ENCODE measurements at regions not wholly inside any gene's neighbourhood (a gene's known extent, or its start where the extent isn't known, plus 50 kb on each side); places are given as distances from the start of the nearest gene placed in this dataset.

DNA sequence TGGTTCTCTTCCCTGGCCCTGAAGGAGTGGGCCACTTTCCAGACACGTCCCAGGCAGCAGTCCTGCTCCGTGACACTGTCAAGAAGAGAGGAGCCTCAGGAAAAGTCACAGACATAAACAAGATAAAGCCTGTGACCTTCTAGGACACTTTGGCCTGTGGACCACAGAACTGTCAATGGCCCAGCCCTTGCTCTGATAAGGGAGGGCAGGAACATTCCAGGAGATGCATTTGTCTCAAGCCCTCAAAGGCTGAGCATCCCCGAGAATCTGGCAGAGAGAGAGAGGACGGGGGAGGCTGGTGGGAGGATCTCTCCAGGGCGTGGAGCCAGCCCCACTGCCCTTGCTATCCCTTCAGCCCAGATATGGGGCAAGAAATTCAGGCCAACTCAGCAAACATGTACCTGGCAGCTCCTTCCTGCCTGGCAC is 476.4 kb downstream of the INSC start:
- no peak for ATAC-seq

DNA sequence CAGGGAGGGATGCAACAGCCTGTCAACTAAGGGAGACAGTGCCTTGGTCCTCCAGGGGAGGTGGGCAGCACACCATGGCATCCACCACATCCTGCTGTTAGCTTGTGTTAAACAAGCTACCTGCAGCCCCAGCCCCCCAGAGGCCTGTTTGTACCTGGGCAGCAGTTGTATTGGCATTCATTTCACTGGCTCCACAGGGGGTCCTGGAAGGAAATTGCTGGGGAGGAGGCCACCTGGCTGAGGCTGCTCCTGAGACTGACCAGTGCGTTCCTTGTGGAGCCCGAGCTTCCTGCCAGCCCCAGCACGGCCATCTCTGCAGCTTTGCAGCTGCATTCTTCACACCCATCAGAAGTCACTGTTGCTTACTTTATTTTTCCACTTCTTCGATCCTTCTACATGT is 479.9 kb downstream of the INSC start:
- ATAC-seq: no peak
- Histone ChIP-seq H3K9me2 (replicated peaks; ENCODE audit: low read length) (no peaks in the 10 kb centered on the region), H3K27ac (ENCODE audit: low read length) (no peak overlapping the region), H3K4me2 (ENCODE audit: low read length) (no peak overlapping the region), H2AFZ (ENCODE audit: low read length) (no peak overlapping the region), H3K79me2 (ENCODE audit: low read length) (no peaks in the 10 kb centered on the region), H3K36me3 (ENCODE audit: low read depth, low read length) (no peaks in the 10 kb centered on the region), H3K9me3 (ENCODE audit: low read length) (no peaks in the 10 kb centered on the region), H3K9ac (ENCODE audit: low read length) (no peak overlapping the region), H3K27me3 (ENCODE audit: low read length) (no peaks in the 10 kb centered on the region), H3K4me1 (ENCODE audit: insufficient read depth, low read length) (no peaks in the 10 kb centered on the region), H3F3A (ENCODE audit: low read length, unreplicated experiment) (no peaks in the 10 kb centered on the region), H3K4me3 (ENCODE audit: low read length) (no peak overlapping the region), H4K20me1 (ENCODE audit: low read length) (no peaks in the 10 kb centered on the region)
- POLR2A ChIA-PET (ENCODE audit: unreplicated experiment): no interaction called here
- no peak for DNase-seq
- no TSS peak for BruUV-seq (replicated peaks)
- CTCF ChIA-PET: no interaction called here
- TF ChIP-seq EZH2phosphoT487 (IDR thresholded peaks at IDR 0.05; ENCODE audit: borderline replicate concordance, low read length) (no peak), EZH2 (IDR thresholded peaks at IDR 0.05; ENCODE audit: low read length, unreplicated experiment) (no peak)
- TF ChIP-seq, protein P1, sequence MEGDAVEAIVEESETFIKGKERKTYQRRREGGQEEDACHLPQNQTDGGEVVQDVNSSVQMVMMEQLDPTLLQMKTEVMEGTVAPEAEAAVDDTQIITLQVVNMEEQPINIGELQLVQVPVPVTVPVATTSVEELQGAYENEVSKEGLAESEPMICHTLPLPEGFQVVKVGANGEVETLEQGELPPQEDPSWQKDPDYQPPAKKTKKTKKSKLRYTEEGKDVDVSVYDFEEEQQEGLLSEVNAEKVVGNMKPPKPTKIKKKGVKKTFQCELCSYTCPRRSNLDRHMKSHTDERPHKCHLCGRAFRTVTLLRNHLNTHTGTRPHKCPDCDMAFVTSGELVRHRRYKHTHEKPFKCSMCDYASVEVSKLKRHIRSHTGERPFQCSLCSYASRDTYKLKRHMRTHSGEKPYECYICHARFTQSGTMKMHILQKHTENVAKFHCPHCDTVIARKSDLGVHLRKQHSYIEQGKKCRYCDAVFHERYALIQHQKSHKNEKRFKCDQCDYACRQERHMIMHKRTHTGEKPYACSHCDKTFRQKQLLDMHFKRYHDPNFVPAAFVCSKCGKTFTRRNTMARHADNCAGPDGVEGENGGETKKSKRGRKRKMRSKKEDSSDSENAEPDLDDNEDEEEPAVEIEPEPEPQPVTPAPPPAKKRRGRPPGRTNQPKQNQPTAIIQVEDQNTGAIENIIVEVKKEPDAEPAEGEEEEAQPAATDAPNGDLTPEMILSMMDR (conservative IDR thresholded peaks at IDR 0.05; ENCODE audit: low read depth, low read length): no peak
- intact Hi-C loops (cut with micrococcal nuclease): no loop called here

More for the DNA sequence above, 476.4 kb downstream of the INSC start:
- intact Hi-C loops (cut with micrococcal nuclease): no loop called here
- no TSS peak for BruUV-seq (replicated peaks)
- ChIA-PET POLR2A (ENCODE audit: unreplicated experiment) (no interaction called here), CTCF (no interaction called here)
- Histone ChIP-seq H3K27me3 (ENCODE audit: low read length) (no peaks in the 10 kb centered on the region), H3F3A (ENCODE audit: low read length, unreplicated experiment) (no peaks in the 10 kb centered on the region), H3K27ac (ENCODE audit: low read length) (no peak overlapping the region), H3K9me2 (replicated peaks; ENCODE audit: low read length) (no peaks in the 10 kb centered on the region), H3K4me2 (ENCODE audit: low read length) (no peak overlapping the region), H3K79me2 (ENCODE audit: low read length) (no peaks in the 10 kb centered on the region), H3K4me1 (ENCODE audit: insufficient read depth, low read length) (no peaks in the 10 kb centered on the region), H3K9ac (ENCODE audit: low read length) (no peak overlapping the region), H2AFZ (ENCODE audit: low read length) (no peak overlapping the region), H3K9me3 (ENCODE audit: low read length) (no peaks in the 10 kb centered on the region), H3K4me3 (ENCODE audit: low read length) (no peak overlapping the region), H3K36me3 (ENCODE audit: low read depth, low read length) (no peaks in the 10 kb centered on the region), H4K20me1 (ENCODE audit: low read length) (no peaks in the 10 kb centered on the region)
- TF ChIP-seq EZH2phosphoT487 (IDR thresholded peaks at IDR 0.05; ENCODE audit: borderline replicate concordance, low read length) (no peak), EZH2 (IDR thresholded peaks at IDR 0.05; ENCODE audit: low read length, unreplicated experiment) (no peak)
- TF ChIP-seq, protein P1 (conservative IDR thresholded peaks at IDR 0.05; ENCODE audit: low read depth, low read length): no peak
- no peak for DNase-seq

DNA sequence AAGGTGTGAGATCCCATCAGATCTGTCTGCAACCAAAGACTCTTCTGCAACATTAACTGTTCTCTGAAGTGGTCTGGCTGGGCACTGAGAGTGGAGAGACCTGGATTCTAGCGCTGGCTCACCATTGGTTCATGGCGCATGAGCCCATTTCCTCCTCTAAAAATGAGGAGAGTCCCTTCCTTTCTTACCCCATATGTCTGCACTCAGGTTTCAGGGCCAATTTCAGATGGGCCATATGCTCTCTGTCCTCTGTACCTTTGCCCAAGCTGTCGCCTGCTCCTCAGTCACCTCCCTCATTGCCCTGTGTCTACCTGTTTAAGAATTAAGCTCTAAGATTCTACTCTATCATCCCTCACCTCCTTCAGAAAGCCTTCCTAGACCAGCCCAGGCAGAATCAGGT is 484.7 kb downstream of the INSC start:
- Histone ChIP-seq H3K4me1 (ENCODE audit: insufficient read depth, low read length) (no peaks in the 10 kb centered on the region), H3K36me3 (ENCODE audit: low read depth, low read length) (no peaks in the 10 kb centered on the region), H2AFZ (ENCODE audit: low read length) (no peak overlapping the region), H4K20me1 (ENCODE audit: low read length) (no peaks in the 10 kb centered on the region), H3K4me3 (ENCODE audit: low read length) (no peak overlapping the region), H3F3A (ENCODE audit: low read length, unreplicated experiment) (no peaks in the 10 kb centered on the region), H3K9me2 (replicated peaks; ENCODE audit: low read length) (no peaks in the 10 kb centered on the region), H3K4me2 (ENCODE audit: low read length) (no peak overlapping the region), H3K27ac (ENCODE audit: low read length) (no peak overlapping the region), H3K79me2 (ENCODE audit: low read length) (no peaks in the 10 kb centered on the region), H3K9me3 (ENCODE audit: low read length) (no peaks in the 10 kb centered on the region), H3K27me3 (ENCODE audit: low read length) (no peaks in the 10 kb centered on the region), H3K9ac (ENCODE audit: low read length) (no peak overlapping the region)
- CTCF ChIA-PET: no interaction called here
- TF ChIP-seq EZH2phosphoT487 (IDR thresholded peaks at IDR 0.05; ENCODE audit: borderline replicate concordance, low read length): no peak
- TF ChIP-seq EZH2 (IDR thresholded peaks at IDR 0.05; ENCODE audit: low read length, unreplicated experiment): no peak
- TF ChIP-seq, protein P1 (conservative IDR thresholded peaks at IDR 0.05; ENCODE audit: low read depth, low read length): no peak
- no peak for ATAC-seq
- BruUV-seq (replicated peaks): no TSS peak
- intact Hi-C loops (cut with micrococcal nuclease): no loop called here
- DNase-seq: no peak
- POLR2A ChIA-PET (ENCODE audit: unreplicated experiment): no interaction called here
